DMS53 (cell line): ENCODE measurements at regions not wholly inside any gene's neighbourhood (a gene's known extent, or its start where the extent isn't known, plus 50 kb on each side); places are given as distances from the start of the nearest gene placed in this dataset.

Source experiments
- DNase-seq: peaks from one replicate; lab custom pipeline; 2025; lab: John Stamatoyannopoulos, UW

GRCh38 chr22:27388090-27388600, 413.4 kb downstream of the MN1 start:
- no peak for DNase-seq

GRCh38 chr22:27389727-27390075, 411.9 kb downstream of the MN1 start:
- no peak for DNase-seq

GRCh38 chr22:27391092-27391770, 410.3 kb downstream of the MN1 start:
- no peak for DNase-seq

- peak; percentile 9 for DNase-seq
These were observed 408.2 kb downstream of the MN1 start for GRCh38 chr22:27393371-27393770.

- DNase-seq = no peak
These were observed 406.7 kb downstream of the MN1 start for GRCh38 chr22:27394806-27395404.

- DNase-seq = no peak
These were observed 404.3 kb downstream of the MN1 start for GRCh38 chr22:27397036-27397953.

GRCh38 chr22:27397954-27398342, 403.6 kb downstream of the MN1 start:
- DNase-seq = no peak

- no peak for DNase-seq
These were observed 402.4 kb downstream of the MN1 start for GRCh38 chr22:27399161-27399560.

GRCh38 chr22:27400811-27401210, 400.7 kb downstream of the MN1 start:
- DNase-seq = no peak

- no peak for DNase-seq
These were observed 400.2 kb downstream of the MN1 start for GRCh38 chr22:27401321-27401720.

GRCh38 chr22:27404441-27404840, 397.1 kb downstream of the MN1 start:
- no peak for DNase-seq

GRCh38 chr22:27405672-27406388, 395.7 kb downstream of the MN1 start:
- peak; percentile 34 for DNase-seq

GRCh38 chr22:27406389-27406861, 395.1 kb downstream of the MN1 start:
- no peak for DNase-seq

GRCh38 chr22:27407369-27407985, 394.1 kb downstream of the MN1 start:
- no peak for DNase-seq

GRCh38 chr22:27408068-27408467, 393.5 kb downstream of the MN1 start:
- no peak for DNase-seq

GRCh38 chr22:27409299-27409698, 392.3 kb downstream of the MN1 start:
- no peak for DNase-seq

GRCh38 chr22:27412866-27413445, 388.6 kb downstream of the MN1 start:
- DNase-seq = no peak

- DNase-seq = no peak
These were observed 387.9 kb downstream of the MN1 start for GRCh38 chr22:27413702-27414101.

GRCh38 chr22:27416511-27417420, 384.8 kb downstream of the MN1 start:
- DNase-seq = no peak

GRCh38 chr22:27417421-27417814, 384.1 kb downstream of the MN1 start:
- DNase-seq = no peak
